Type B pancreatic cell (in vitro differentiated cells): ENCODE measurements at regions not wholly inside any gene's neighbourhood (a gene's known extent, or its start where the extent isn't known, plus 50 kb on each side); places are given as distances from the start of the nearest gene placed in this dataset.
A peak's percentile ranks its signal among the peaks of the same experiment; 100 is the strongest.

Experiments used
- DNase-seq: peaks from one replicate; pipeline ENCODE4 v3.0.0; 2021; ENCODE audit warnings: mixed read lengths; ENCODE audit not compliant: unreplicated experiment; ENCODE audit errors: extremely low spot score
- H3K27ac Mint-ChIP-seq: 2 replicates; pipeline ENCODE4 v1.8.0; 2021; ENCODE audit warnings: mild to moderate bottlenecking, mixed read lengths
- H3K27me3 Mint-ChIP-seq: 2 replicates; pipeline ENCODE4 v1.8.0; 2021; ENCODE audit warnings: mixed read lengths
- H3K36me3 Mint-ChIP-seq: 2 replicates; pipeline ENCODE4 v1.8.0; 2021; ENCODE audit warnings: mixed read lengths
- H3K4me1 Mint-ChIP-seq: one replicate; pipeline ENCODE4 v1.8.0; 2021; ENCODE audit warnings: mixed read lengths; ENCODE audit not compliant: unreplicated experiment
- H3K4me3 Mint-ChIP-seq: 2 replicates; pipeline ENCODE4 v1.8.0; 2021; ENCODE audit warnings: mild to moderate bottlenecking, mixed read lengths
- H3K9me3 Mint-ChIP-seq: 2 replicates; pipeline ENCODE4 v1.8.0; 2021; ENCODE audit warnings: mixed read lengths
- TF ChIP-seq, protein P1 (sequence below): fragments of 200-600 bp; sonication (generic); conservative IDR thresholded peaks from 2 replicates; pipeline ENCODE4 v1.5.0; 2021; ENCODE audit warnings: antibody characterized with exemption, mild to moderate bottlenecking

DNA sequence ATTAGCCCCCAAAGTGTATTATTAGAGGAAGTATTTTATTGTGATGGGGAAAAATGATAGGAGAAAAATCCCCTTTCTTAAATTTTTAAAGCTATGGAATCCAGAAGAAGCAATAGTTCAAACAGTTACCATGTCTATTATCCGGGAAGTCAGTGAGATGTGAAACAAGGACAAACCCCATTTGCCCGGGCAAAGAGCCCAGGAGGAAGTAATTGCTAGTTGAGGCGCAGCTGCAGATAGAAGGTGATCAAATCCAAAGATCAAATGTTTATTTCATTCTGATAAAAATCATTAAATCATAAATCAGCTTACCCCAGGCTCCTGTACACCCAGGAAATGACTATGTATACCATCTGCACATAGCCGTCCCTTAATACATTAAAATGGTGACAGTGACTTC is 204.0 kb upstream of the CRBN start:
- no peaks in the 10 kb centered on the region for H3K4me1 Mint-ChIP-seq
- H3K9me3 Mint-ChIP-seq = peaks cover 10% of the 10 kb centered on the region
- H3K36me3 Mint-ChIP-seq = no peaks in the 10 kb centered on the region
- DNase-seq = no peak
- TF ChIP-seq, protein P1, sequence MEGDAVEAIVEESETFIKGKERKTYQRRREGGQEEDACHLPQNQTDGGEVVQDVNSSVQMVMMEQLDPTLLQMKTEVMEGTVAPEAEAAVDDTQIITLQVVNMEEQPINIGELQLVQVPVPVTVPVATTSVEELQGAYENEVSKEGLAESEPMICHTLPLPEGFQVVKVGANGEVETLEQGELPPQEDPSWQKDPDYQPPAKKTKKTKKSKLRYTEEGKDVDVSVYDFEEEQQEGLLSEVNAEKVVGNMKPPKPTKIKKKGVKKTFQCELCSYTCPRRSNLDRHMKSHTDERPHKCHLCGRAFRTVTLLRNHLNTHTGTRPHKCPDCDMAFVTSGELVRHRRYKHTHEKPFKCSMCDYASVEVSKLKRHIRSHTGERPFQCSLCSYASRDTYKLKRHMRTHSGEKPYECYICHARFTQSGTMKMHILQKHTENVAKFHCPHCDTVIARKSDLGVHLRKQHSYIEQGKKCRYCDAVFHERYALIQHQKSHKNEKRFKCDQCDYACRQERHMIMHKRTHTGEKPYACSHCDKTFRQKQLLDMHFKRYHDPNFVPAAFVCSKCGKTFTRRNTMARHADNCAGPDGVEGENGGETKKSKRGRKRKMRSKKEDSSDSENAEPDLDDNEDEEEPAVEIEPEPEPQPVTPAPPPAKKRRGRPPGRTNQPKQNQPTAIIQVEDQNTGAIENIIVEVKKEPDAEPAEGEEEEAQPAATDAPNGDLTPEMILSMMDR = no peak
- H3K4me3 Mint-ChIP-seq = no peak overlapping the region
- H3K27me3 Mint-ChIP-seq = no peaks in the 10 kb centered on the region
- no peak overlapping the region for H3K27ac Mint-ChIP-seq

DNA sequence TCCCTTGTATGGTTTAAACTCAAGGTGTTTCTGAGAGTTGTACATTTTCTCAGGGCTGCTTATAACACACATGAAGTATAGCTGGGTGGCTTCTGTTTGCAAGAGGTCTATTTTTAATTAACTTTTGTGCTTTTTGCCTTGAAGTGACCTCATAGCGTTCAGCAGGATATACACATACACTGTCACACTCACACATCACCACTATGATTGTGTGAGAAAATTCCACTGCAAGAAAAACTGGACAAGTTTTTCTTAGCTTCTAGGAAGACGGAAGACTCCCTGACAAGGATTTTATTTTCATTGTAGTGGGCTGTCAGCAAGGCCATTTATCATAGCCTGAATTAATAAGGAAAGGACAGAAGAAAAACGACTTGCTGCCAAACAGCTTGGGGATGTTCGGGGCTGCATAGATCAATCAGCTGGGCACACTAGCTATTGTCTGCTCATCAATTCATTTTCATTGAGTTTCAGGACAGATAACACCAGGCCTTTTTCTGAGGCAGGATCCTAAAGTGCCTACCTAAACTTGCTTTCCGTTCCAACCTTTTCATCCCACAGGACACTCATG is 192.8 kb upstream of the CRBN start:
- no peak for DNase-seq
- TF ChIP-seq, protein P1 = no peak
- peaks cover 5% of the 10 kb centered on the region for H3K27me3 Mint-ChIP-seq
- peaks cover 18% of the 10 kb centered on the region for H3K4me1 Mint-ChIP-seq
- no peak overlapping the region for H3K4me3 Mint-ChIP-seq
- peaks cover 17% of the 10 kb centered on the region for H3K9me3 Mint-ChIP-seq
- no peak overlapping the region for H3K27ac Mint-ChIP-seq
- H3K36me3 Mint-ChIP-seq = peaks cover 5% of the 10 kb centered on the region

DNA sequence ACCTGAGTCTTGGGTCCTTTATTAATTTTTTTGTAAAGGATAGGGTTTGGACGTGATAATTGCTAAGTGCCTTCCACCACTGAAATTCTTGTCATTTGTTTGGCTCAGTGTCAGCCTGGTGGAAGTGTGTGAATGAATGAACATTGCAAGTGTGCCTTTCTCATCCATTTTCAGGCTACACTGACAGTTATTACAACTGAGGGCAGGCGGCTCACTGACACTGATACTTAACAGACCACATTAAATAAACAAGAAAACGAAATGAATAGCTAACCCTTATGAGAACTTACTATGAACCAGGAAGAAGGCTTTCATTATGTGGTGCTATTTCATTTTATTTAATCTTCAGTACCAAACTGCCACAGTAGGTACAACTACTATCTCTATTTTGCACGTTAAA is 188.8 kb upstream of the CRBN start:
- peaks cover 7% of the 10 kb centered on the region for H3K27me3 Mint-ChIP-seq
- H3K36me3 Mint-ChIP-seq = no peaks in the 10 kb centered on the region
- TF ChIP-seq, protein P1 = no peak
- peaks cover 18% of the 10 kb centered on the region for H3K4me1 Mint-ChIP-seq
- no peak for DNase-seq
- H3K9me3 Mint-ChIP-seq = no peaks in the 10 kb centered on the region
- H3K4me3 Mint-ChIP-seq = no peak overlapping the region
- H3K27ac Mint-ChIP-seq = no peak overlapping the region

DNA sequence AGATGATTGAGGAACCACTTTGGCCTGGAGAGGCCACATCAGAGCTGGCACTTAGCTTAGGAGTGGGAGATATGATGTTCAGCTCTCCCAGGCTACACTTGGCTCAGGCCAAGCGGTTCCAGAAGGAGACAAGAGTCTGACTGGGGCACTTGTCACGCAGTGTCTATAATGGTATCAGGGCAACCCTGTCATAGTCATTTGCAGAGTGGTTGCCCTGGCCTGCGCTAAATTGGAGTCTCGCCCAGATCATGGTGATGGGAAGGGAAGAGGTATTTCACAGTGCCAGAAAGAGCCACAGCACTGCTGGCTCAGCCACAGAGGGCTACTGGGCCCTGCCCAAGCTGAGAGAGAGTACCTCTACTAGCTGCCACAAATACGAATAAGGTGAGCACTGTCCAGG is 186.9 kb upstream of the CRBN start:
- Mint-ChIP-seq H3K27ac (no peak overlapping the region), H3K36me3 (no peaks in the 10 kb centered on the region), H3K27me3 (peaks cover 7% of the 10 kb centered on the region), H3K4me1 (peaks cover 10% of the 10 kb centered on the region), H3K9me3 (no peaks in the 10 kb centered on the region), H3K4me3 (no peak overlapping the region)
- TF ChIP-seq, protein P1 = no peak
- no peak for DNase-seq

DNA sequence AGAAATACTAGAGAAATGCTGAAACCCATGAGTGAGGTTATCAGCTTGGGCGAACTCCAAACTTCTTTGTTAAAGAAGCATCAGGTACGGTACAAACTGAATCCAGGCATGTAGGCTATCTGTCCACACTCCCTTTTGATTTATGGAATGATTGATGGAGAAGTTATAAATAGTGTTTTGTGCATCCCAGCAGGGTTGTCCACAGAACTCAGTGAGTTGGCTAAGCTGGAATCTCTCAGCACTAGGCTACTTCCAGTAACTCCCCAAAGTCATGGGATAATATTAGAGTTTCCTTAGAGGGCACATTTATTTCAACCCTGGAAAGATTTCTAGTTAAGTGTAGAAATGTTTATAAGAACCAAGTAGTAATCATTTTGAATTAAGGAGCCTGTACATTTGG is 186.2 kb upstream of the CRBN start:
- DNase-seq = no peak
- H3K27ac Mint-ChIP-seq = no peak overlapping the region
- TF ChIP-seq, protein P1 = no peak
- no peak overlapping the region for H3K4me3 Mint-ChIP-seq
- no peaks in the 10 kb centered on the region for H3K9me3 Mint-ChIP-seq
- H3K36me3 Mint-ChIP-seq = no peaks in the 10 kb centered on the region
- H3K27me3 Mint-ChIP-seq = peaks cover 11% of the 10 kb centered on the region
- H3K4me1 Mint-ChIP-seq = peaks cover 10% of the 10 kb centered on the region

DNA sequence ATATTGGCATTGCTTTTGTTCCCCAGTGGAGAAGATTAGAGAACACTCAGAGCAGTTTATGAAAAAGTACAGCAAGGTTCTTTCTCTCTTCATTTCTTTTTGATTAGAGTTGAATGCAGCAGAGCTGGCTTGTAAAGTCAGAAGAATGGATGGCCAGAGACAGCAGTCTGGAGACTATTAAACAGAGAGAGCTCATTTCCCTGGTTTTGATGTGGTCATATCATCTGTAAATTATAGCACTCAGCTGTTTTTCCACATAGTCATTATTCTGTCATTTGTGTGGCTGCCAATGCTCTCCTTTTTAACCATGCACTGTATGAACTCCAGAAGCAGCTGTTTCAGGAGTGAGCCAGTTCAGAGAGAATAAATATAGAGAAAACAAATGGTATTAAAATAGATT is 177.4 kb upstream of the CRBN start:
- Mint-ChIP-seq H3K27me3 (peaks cover 6% of the 10 kb centered on the region), H3K36me3 (no peaks in the 10 kb centered on the region), H3K4me1 (peaks cover 19% of the 10 kb centered on the region), H3K9me3 (peaks cover 5% of the 10 kb centered on the region), H3K27ac (peak overlapping the region; percentile 4), H3K4me3 (no peak overlapping the region)
- TF ChIP-seq, protein P1 = no peak
- no peak for DNase-seq
